Keratinocyte (primary cell): ENCODE measurements at regions not wholly inside any gene's neighbourhood (a gene's known extent, or its start where the extent isn't known, plus 50 kb on each side); places are given as distances from the start of the nearest gene placed in this dataset.

Experiments used
- DNase-seq: peaks from one replicate; pipeline ENCODE4 v3.0.0-alpha.2; 2011; ENCODE audit warnings: low read depth, missing footprints, low spot score
- FAIRE-seq: peaks from 2 replicates; lab custom pipeline; 2011; peaks lifted over from hg19 to GRCh38; lab: Jason Lieb, UNC
- H2AFZ ChIP-seq: 2 replicates; pipeline ENCODE4 v1.6.0; 2012; ENCODE audit warnings: low read length, control low read depth, inconsistent platforms; ENCODE audit not compliant: control insufficient read depth
- H3K27ac ChIP-seq: 2 replicates; pipeline ENCODE4 v1.5.1; 2011; ENCODE audit warnings: low read length; ENCODE audit not compliant: control insufficient read depth, insufficient read depth
- H3K27me3 ChIP-seq: 3 replicates; pipeline ENCODE4 v1.6.0; 2011; ENCODE audit warnings: low read length; ENCODE audit not compliant: control insufficient read depth, insufficient read depth; ENCODE audit errors: extremely low read depth
- H3K36me3 ChIP-seq, 2 experiments: 2 replicates in 1 of 2; 3 replicates in 1 of 2; pipeline ENCODE4 v1.5.1; 2011; ENCODE audit warnings: low read length in 2 of 2, mild to moderate bottlenecking in 1 of 2; ENCODE audit not compliant: control insufficient read depth in 2 of 2, insufficient read depth in 2 of 2; ENCODE audit errors: extremely low read depth in 1 of 2
- H3K4me1 ChIP-seq: 3 replicates; pipeline ENCODE4 v1.5.1; 2011; ENCODE audit warnings: low read length; ENCODE audit not compliant: control insufficient read depth, insufficient read depth; ENCODE audit errors: extremely low read depth
- H3K4me2 ChIP-seq: 3 replicates; pipeline ENCODE4 v1.6.0; 2011; ENCODE audit warnings: low read depth, low read length; ENCODE audit not compliant: control insufficient read depth, insufficient read depth; ENCODE audit errors: extremely low read depth
- H3K4me3 ChIP-seq, 3 experiments: fragments of 200-600 bp in 1 of 3; sonication (generic) in 1 of 3; 2 replicates in 2 of 3; 3 replicates in 1 of 3; pipeline ENCODE4 v1.5.1; 2011 to 2016; ENCODE audit warnings: low read length in 3 of 3, mild to moderate bottlenecking in 3 of 3, control low read depth in 2 of 3, inconsistent platforms in 1 of 3, low read depth in 1 of 3, mixed read lengths in 1 of 3, mixed run types in 1 of 3, moderate library complexity in 1 of 3; ENCODE audit not compliant: control insufficient read depth in 2 of 3, insufficient read depth in 2 of 3; ENCODE audit errors: extremely low read depth in 1 of 3
- H3K79me2 ChIP-seq: 2 replicates; pipeline ENCODE4 v1.6.0; 2012; ENCODE audit warnings: low read length; ENCODE audit not compliant: control insufficient read depth, insufficient read depth
- H3K9ac ChIP-seq: 3 replicates; pipeline ENCODE4 v1.6.0; 2011; ENCODE audit warnings: low read length; ENCODE audit not compliant: control insufficient read depth, insufficient read depth; ENCODE audit errors: extremely low read depth
- H3K9me1 ChIP-seq: 3 replicates; pipeline ENCODE4 v1.6.0; 2011; ENCODE audit warnings: low read length; ENCODE audit not compliant: control insufficient read depth, insufficient read depth; ENCODE audit errors: extremely low read depth
- H3K9me3 ChIP-seq: 2 replicates; pipeline ENCODE4 v1.5.1; 2012; ENCODE audit warnings: low read depth, low read length; ENCODE audit not compliant: control insufficient read depth
- H4K20me1 ChIP-seq: 3 replicates; pipeline ENCODE4 v1.6.0; 2011; ENCODE audit warnings: low read length; ENCODE audit not compliant: control insufficient read depth, insufficient read depth; ENCODE audit errors: extremely low read depth
- CTCF ChIP-seq, 3 experiments: IDR thresholded peaks in 1 of 3; conservative IDR thresholded peaks in 1 of 3; optimal IDR thresholded peaks in 1 of 3; 2 replicates in 2 of 3; 3 replicates in 1 of 3; pipeline versions ENCODE3 to v1.5.1; 2011; ENCODE audit warnings: low read length in 3 of 3, mild to moderate bottlenecking in 3 of 3, moderate library complexity in 2 of 3, control low read depth in 1 of 3, inconsistent platforms in 1 of 3; ENCODE audit not compliant: insufficient read depth in 2 of 3; ENCODE audit errors: extremely low read depth in 1 of 3
- EZH2 ChIP-seq: IDR thresholded peaks from one replicate; pipeline ENCODE4 v1.6.1; 2012; ENCODE audit warnings: inconsistent platforms, mild to moderate bottlenecking, low read length, moderate library complexity
- dilution Hi-C: fragments of 300-500 bp; cut with MboI; formaldehyde crosslinking; loops from one replicate; pipeline ENCODE4 v1.7.0; 2020; ENCODE audit warnings: low sequenced_read_pairs; ENCODE audit not compliant: extremely low pct_ligation_motif_present

- H3K27ac ChIP-seq: no peak overlapping the region
- no peak overlapping the region for H3K4me2 ChIP-seq
- H3K36me3 ChIP-seq: no peaks in the 10 kb centered on the region
- DNase-seq (no peak), FAIRE-seq (no peak)
- no peak overlapping the region for H3K9ac ChIP-seq
- TF ChIP-seq EZH2: no peak
- TF ChIP-seq CTCF (optimal IDR thresholded peaks at IDR 0.05 in 1 of 3, IDR thresholded peaks at IDR 0.05 in 1 of 3, conservative IDR thresholded peaks at IDR 0.05 in 1 of 3; ENCODE audit: extremely low read depth in 1 of 3, insufficient read depth in 2 of 3, low read length in 3 of 3): no peak
- H3K27me3 ChIP-seq: peaks cover 4% of the 10 kb centered on the region
- H4K20me1 ChIP-seq: no peaks in the 10 kb centered on the region
- dilution Hi-C loops: no loop called here
- no peaks in the 10 kb centered on the region for H3K9me1 ChIP-seq
- H3K79me2 ChIP-seq: no peaks in the 10 kb centered on the region
- H3K4me3 ChIP-seq: no peak overlapping the region
- no peak overlapping the region for H2AFZ ChIP-seq
- no peaks in the 10 kb centered on the region for H3K9me3 ChIP-seq
- no peaks in the 10 kb centered on the region for H3K4me1 ChIP-seq
Measured at GRCh38 chr20:40313730-40314129, 375.3 kb downstream of the MAFB start.

- dilution Hi-C loops: no loop called here
- no peak overlapping the region for H3K9ac ChIP-seq
- H3K79me2 ChIP-seq: no peaks in the 10 kb centered on the region
- no peaks in the 10 kb centered on the region for H3K9me1 ChIP-seq
- H3K9me3 ChIP-seq: no peaks in the 10 kb centered on the region
- no peak overlapping the region for H2AFZ ChIP-seq
- no peak overlapping the region for H3K4me3 ChIP-seq
- H3K27me3 ChIP-seq: no peaks in the 10 kb centered on the region
- no peak for DNase-seq
- H4K20me1 ChIP-seq: no peaks in the 10 kb centered on the region
- H3K27ac ChIP-seq: no peak overlapping the region
- no peaks in the 10 kb centered on the region for H3K36me3 ChIP-seq
- H3K4me1 ChIP-seq: no peaks in the 10 kb centered on the region
- TF ChIP-seq EZH2 (no peak), CTCF (optimal IDR thresholded peaks at IDR 0.05 in 1 of 3, IDR thresholded peaks at IDR 0.05 in 1 of 3, conservative IDR thresholded peaks at IDR 0.05 in 1 of 3; ENCODE audit: extremely low read depth in 1 of 3, insufficient read depth in 2 of 3, low read length in 3 of 3) (no peak)
- no peak overlapping the region for H3K4me2 ChIP-seq
- FAIRE-seq: no peak
Measured at GRCh38 chr20:40309731-40310130, 379.3 kb downstream of the MAFB start.
